ENCODE measurements at regions not wholly inside any gene's neighbourhood (a gene's known extent, or its start where the extent isn't known, plus 50 kb on each side); places are given as distances from the start of the nearest gene placed in this dataset.

- DNase-seq: no peak
These were observed 123.4 kb upstream of the COL3A1 start for GRCh38 chr2:188850786-188851185.

GRCh38 chr2:188851311-188851710 lies 122.9 kb upstream of the COL3A1 start:
- no peak for DNase-seq

GRCh38 chr2:188851826-188852225 lies 122.3 kb upstream of the COL3A1 start:
- DNase-seq: no peak

- no peak for DNase-seq
These were observed 121.4 kb upstream of the COL3A1 start for GRCh38 chr2:188852772-188853171.

- no peak for DNase-seq
These were observed 120.9 kb upstream of the COL3A1 start for GRCh38 chr2:188853307-188853706.

- no peak for DNase-seq
These were observed 108.5 kb upstream of the COL3A1 start for GRCh38 chr2:188865681-188866080.

GRCh38 chr2:188869550-188869949 lies 104.6 kb upstream of the COL3A1 start:
- DNase-seq: no peak

- no peak for DNase-seq
These were observed 103.9 kb upstream of the COL3A1 start for GRCh38 chr2:188870289-188870688.

GRCh38 chr2:188875104-188875503 lies 99.1 kb upstream of the COL3A1 start:
- no peak for DNase-seq

- DNase-seq: no peak
These were observed 95.5 kb upstream of the COL3A1 start for GRCh38 chr2:188878716-188879115.

- no peak for DNase-seq
These were observed 93.4 kb upstream of the COL3A1 start for GRCh38 chr2:188880740-188881139.

GRCh38 chr2:188881434-188881833 lies 92.7 kb upstream of the COL3A1 start:
- no peak for DNase-seq

- no peak for DNase-seq
These were observed 90.1 kb upstream of the COL3A1 start for GRCh38 chr2:188884046-188884445.

GRCh38 chr2:188884517-188884916 lies 89.7 kb upstream of the COL3A1 start:
- DNase-seq: no peak

- DNase-seq: no peak
These were observed 85.0 kb upstream of the COL3A1 start for GRCh38 chr2:188889187-188889586.

- DNase-seq: no peak
These were observed 83.4 kb upstream of the COL3A1 start for GRCh38 chr2:188890755-188891154.

GRCh38 chr2:188892636-188893035 lies 81.5 kb upstream of the COL3A1 start:
- DNase-seq: no peak

GRCh38 chr2:188893972-188894371 lies 80.2 kb upstream of the COL3A1 start:
- no peak for DNase-seq

GRCh38 chr2:188894979-188895378 lies 79.2 kb upstream of the COL3A1 start:
- no peak for DNase-seq

GRCh38 chr2:188897096-188897495 lies 77.1 kb upstream of the COL3A1 start:
- no peak for DNase-seq

GRCh38 chr2:188898261-188898660 lies 75.9 kb upstream of the COL3A1 start:
- no peak for DNase-seq

- no peak for DNase-seq
These were observed 71.2 kb upstream of the COL3A1 start for GRCh38 chr2:188902901-188903491.

- DNase-seq: no peak
These were observed 70.4 kb upstream of the COL3A1 start for GRCh38 chr2:188903740-188904139.

GRCh38 chr2:188909036-188909435 lies 65.1 kb upstream of the COL3A1 start:
- no peak for DNase-seq

Measured in amygdala (tissue), 56 donors.